NCI-H446 (cell line): ENCODE measurements at regions not wholly inside any gene's neighbourhood (a gene's known extent, or its start where the extent isn't known, plus 50 kb on each side); places are given as distances from the start of the nearest gene placed in this dataset.
"Not testable (repeated sequence)": the region's sequence is repeated elsewhere in the genome, so short reads cannot be mapped to it uniquely, and the experiment has no call there.

Source experiments
- DNase-seq, 2 experiments: peaks; one replicate each; lab custom pipeline; 2025; lab: John Stamatoyannopoulos, UW

DNA sequence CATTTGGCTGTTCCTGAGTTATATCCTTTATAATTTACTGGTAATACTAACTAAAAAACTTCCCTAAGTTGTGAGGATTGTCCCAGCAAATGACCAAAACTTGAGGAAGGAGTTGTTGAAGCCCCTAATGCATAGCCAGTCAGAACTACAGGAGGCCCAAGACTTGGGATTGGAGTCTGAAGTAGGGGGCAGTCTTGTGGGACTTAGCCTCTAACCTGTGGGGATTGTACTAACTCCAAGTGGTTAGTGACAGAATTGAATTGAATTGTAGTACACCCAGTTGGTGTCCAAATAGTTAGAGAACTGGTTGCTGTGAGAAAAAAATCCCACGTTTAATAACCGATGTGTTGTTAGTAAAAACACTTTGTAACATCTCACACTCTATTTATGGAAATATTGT, 1506.3 kb downstream of the ADGRL3 start:
- no peak for DNase-seq

DNA sequence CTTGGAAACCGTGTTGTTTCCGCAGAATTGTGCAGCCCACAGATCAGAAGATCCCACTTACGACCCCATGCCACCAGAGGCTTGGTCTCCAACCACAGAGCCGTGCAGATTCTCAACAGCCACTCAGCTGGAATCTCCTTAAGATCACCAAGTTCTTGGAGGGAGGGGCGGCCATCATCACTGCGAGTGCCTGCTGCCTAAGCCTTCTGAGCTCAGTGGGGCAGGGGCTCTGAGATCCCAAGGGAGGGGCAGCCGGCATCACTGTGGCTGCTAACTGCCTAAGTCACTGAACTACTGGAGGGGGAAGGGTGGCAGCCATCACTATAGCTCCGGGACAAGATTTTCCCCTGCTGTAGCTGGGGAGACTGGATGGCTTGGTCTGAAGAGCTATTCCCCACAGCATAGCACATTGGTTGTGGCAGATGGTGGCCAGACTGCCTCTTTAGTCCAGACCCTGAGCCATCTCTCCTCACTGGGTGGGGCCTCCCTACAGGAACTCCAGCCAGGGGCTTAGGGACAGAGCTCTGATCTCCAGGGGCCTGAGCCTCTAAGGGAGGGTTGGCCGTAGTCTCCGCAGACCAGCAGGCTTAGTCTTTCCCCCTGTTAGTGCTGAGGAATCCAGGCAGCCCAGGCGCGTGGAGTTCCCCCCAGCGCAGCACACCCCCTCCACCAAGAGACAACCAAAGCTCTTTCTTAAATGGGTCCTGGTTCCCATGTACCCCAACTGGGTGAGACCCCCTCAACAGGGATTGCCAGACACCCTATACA, 1483.9 kb downstream of the ADGRL3 start:
- no peak for DNase-seq

DNA sequence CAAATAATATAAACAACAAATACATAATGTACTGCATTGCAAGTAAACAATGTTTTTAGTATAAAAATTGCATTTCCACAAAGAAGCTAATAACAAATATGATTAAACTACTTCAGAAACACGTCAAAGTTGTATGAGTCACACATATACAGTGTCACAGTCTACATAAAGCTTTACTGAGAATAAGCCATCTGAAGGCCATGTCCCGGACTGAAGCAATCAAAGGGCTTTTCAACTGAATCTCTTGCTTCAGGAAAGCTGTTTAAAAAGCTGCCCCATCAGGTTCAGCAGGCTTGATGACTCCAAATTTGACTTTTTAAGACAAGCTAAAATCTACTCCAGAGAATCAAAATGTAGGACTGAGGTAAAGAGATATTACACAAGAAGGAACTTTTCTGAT, 1476.8 kb downstream of the ADGRL3 start:
- DNase-seq, result no peak

DNA sequence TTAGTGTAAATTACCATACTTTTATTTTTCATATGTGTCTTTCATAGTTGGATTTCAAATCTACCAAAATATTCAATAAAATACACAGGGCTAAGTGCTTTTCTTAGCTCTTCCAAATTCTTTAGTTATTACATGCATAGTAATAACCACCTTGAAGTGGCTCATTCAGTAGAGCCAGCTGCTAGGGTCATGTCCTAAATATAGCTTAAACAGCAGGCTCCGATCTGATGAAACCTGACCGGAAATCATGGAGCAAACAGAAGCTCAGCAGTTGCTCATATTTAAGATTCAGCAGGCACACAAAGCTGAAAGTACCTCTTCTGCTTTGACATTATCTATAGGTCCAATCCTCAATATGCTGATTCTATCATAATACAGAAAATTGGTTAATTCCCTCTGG, 1470.4 kb downstream of the ADGRL3 start:
- DNase-seq, result no peak

DNA sequence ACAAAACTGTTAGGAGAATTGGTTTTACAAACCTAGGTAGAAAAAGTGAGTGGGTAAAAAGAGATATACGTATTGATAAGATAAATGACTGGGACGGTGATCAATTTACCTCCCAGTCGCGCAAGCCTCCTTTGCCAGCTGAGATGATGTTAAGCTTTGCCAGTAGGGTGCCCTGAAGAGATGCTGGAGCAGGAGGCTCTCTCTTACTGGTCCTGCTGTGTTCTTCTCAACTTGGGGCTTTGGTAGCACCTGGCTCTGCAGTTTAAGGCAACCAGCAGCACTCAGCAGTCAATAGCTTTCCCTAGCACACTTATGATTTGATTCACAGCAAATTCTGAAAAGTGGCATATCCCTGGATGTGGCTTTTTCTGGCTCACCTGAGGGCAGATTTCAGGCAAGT, 1461.7 kb downstream of the ADGRL3 start:
- no peak for DNase-seq

DNA sequence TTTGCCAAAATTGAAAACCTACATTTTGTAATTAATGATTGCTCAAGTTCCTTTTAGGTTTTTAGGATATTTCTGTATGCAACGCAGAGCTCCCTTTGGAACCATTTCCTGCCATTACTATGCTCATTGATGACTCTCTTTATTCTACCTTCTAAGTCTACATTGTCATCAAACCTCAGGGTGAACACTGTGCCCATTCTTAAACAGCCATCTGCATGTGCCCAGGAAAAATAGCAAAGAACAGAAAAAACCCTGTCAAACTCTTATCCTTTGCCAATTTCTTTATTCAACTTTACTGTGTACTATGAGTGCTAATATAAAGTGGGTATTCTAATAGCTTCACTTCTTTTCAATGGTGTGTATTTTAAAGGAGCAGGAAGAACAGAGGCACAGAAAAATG, 1455.9 kb downstream of the ADGRL3 start:
- DNase-seq, result no peak

DNA sequence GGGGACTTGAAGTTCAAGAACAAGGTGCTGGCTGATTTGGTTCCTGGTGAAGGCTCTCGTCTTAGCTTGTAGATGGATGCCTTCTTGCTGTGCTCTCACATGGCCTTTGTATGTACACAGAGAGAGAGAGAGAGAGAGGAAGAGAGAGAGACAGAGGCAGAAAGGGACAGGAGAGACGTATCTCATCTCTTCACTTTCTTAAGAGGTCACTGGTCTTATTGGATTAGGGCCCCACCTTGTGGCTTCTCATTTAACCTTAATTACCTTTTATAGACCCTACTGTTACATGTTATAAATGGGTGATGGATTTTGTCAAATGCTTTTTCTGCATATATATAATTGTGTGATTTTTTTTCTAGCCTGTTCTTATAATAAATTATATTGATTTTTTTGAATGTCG, 1444.2 kb downstream of the ADGRL3 start:
- peak; percentile 9 to 57 for DNase-seq

DNA sequence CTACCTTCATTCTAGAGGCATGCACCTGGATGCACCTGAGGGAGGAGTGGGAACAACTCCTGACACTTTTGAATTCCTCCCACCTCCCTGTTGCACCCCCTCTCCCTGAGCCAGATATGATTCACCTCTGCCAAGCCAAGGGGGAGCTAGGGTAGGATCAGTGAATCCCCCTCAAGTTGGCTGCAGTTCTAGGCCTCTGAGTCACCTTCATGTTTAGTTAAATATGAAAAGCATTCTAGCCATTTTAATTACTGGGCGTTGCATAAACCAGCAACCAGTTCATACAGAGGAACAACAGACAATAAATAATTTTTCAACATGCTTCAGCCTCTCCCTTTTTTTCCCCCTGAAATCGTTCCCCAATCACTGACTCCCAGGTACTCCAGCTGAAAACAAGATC, 1440.2 kb downstream of the ADGRL3 start:
- DNase-seq, result no peak

DNA sequence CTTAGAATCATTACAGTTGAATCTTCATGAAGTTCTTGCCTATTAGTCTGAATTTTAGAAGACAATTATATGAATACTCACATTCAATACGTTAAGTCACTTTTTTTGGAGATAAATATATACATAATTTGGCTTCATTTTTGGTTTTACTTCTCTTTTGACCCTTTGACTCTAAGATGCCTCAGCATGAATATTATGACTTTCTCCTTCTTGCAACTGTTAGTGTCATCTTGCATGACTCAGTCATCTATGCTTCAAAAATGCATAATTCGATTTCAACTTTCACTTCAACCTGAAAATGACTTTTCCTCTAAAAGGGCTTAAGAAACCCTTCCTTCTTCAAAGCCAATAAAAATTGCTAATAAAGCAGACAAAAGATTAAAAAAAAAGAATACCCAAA, 1427.5 kb downstream of the ADGRL3 start:
- no peak for DNase-seq

DNA sequence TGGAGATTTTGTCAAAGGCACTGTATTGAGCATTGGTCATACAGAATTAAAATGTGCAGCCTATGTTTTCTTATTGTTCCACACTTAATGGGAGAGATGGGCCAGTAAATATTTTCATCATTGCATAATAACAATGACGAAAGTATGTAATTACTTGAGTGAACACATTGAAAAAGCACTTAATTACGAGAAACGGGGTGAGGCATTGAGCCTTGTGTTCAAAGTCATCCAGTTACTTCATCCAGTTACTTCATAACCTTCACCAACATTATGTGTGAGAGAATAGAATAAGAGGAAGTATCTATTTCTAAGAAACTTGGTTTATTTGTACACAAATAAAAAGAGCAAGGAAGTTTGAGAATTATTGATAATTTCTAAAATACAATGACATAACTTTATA, 1427.0 kb downstream of the ADGRL3 start:
- DNase-seq, result no peak

DNA sequence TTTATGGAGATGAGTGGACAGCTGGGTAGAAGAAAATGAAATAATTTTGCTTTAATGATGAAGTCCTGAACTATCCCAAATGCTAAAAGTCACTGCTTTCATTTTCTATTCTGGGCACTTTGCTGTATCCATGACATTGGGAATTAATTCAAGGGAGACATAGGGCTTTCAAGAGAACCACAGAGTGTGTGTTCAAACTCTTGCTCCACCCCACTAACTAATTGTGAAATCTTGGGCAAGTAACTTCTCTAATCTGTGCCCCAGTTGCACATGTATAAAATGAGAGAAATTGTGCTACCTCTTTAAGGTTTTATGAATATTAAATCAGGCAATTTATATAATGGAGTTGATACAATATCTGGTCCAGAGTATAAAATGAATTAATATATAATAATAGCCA, 1422.0 kb downstream of the ADGRL3 start:
- DNase-seq, result no peak

DNA sequence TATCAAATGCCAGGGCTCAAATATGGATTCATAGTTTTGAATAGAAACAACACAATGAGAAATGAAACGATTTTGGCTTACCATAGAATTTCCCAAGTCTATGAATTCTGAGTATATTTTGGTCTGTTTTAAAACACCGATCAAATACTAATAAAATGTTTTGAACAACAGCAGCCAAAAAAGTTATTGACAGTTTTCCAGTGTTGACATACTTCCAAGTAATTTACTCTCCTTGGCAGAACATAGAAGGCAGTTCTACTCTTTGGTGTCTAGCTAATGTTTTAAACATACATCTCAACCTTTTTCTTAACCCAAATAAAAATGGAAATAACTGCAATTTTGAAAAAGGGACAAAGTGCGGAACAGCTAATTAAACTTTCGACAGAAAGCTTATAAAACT, 1419.8 kb downstream of the ADGRL3 start:
- peak in 1 of 2 experiments; percentile 44 for DNase-seq

DNA sequence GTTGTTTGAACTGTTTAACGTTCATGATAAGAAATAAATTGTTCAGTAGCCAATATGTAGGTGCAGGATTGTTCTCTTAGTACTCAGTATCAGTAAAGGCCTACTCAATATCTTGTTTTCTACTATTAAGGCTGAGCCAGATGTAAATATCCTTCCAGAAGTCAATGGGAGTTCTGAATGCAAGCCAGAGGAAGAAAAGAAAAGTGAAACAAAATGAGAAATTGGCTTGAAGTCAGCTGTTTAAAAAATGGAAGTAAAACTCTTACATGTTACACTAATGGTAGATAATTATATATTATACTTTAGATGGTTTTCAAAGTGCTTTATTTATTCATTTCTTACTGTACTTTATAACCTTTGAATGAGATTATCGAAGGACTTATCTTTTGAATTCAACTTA, 1417.9 kb downstream of the ADGRL3 start:
- no peak for DNase-seq

DNA sequence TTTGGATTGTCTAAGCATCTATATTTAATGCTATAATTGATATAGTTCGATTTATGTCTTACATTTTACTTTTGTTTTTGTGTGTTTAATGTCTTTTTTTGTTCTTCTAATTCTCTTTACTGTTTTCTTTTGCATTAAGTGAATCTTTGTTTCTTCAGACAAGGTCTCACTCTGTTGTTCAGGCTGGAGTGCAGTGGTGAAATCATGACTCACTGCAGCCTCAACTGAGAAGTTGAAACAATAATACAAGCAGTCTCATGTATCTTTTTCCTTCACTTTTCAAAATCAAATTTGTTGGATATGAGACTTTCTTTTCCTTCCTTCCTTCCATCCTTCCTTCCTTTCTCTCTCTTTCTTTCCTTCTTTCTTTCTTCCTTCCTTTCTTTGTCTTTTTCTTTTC, 1401.6 kb downstream of the ADGRL3 start:
- no peak for DNase-seq

DNA sequence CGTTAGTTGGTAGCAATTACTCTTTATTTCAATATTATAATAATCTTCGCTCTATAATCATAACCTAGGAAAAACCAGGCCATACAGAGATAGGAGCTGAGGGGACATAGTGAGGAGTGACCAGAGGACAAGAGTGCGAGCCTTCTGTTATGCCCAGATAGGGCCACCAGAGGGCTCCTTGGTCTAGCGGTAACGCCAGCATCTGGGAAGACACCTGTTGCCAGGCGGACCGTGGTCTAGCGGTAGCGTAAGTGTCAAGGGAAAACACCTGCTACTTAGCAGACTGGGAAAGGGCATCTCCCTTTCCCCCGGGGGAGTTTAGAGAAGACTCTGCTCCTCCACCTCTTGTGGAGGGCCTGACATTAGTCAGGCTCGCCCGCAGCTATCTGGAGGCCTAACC, 1395.1 kb downstream of the ADGRL3 start:
- DNase-seq, result not testable (repeated sequence)

DNA sequence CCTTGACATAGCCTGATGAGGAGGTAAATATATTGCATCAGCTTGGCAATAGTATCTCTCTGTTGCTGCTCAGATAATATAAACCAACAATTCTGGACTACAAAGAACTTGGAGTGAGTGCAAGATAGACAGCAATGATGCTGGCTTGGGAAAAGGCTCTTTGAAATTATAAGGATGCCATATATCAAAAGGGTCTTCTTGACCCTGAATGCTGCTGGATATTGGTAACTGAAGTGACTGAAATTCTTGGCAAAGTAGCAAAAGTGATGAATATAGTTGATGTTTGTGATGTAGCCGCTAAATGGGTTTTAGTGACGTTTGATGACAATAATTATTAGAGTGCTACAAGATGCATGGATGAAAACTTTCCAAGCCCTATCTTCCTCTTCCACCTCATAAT, 1391.6 kb downstream of the ADGRL3 start:
- DNase-seq, result no peak

DNA sequence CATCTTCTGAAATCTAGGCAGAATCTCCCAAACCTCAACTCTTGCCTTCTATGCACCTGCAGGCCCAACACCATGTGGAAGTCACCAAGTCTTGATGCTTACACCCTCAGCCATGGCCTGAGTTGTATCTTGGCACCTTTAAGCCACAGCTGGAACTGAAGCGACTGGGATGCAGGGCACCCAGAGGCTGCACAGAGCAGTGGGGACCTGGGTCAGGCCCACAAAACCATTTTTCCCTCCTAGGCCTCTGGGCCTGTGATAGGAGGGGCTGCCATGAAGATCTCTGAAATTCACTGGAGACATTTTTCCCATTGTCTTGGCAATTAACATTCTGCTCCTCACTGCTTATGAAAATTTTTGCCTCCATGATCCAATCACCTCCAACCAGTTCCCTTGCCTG, 1388.5 kb downstream of the ADGRL3 start:
- no peak for DNase-seq

DNA sequence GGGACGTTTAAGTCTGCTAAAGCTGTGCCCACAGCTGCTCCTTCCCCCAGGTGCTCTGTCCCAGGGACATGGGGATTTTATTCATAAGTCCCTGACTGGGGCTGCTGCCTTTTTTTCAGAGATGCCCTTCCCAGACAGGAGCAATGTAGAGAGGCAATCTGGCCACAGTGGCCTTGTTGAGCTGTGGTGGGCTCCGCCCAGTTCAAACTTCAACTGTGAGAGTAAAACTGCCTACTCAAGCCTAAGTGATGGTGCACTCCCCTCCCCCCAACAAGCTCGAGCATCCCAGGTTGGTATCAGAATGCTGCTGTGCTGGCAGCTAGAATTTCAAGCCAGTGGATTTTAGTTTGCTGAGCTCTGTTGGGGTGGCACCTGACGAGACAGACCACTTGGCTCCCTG, 1371.4 kb downstream of the ADGRL3 start:
- DNase-seq, result no peak

DNA sequence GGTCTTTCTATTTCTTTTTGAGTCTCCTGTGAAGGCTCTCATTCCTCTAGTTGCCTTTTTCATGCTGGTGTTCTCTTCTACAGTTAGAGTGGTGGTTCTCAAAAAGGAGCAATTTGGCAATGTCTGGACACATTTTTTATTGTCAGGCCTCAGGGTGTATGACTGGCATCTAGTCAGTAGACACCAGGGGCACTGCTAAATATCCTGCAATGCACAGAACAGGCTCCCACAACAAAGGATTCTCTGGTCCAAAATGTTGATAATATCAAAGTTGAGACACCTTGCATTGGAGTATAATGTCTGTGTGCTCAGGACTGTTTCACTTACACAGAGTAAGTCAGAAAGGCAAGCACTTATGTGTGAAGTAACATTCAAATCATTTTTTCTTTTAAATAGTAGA, 1360.7 kb downstream of the ADGRL3 start:
- no peak for DNase-seq

DNA sequence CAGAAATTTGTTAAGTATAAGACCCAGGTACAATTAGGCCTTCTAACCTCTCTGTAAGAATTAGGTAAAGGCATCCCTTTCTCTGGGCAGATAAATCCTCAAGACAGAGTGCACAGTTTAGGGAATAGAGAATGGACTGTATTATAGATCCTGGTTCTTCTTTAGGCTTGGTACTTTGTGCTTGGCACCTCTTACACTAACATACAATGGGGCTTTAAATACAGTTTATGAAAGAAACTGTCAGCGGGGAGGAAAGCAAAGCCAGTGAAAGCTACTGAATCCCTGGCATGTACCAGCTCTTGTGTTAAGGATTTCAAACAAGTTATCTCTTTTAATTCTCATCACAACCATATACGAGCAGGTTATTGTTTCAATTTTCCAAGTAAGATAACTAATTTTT, 1350.0 kb downstream of the ADGRL3 start:
- no peak for DNase-seq

DNA sequence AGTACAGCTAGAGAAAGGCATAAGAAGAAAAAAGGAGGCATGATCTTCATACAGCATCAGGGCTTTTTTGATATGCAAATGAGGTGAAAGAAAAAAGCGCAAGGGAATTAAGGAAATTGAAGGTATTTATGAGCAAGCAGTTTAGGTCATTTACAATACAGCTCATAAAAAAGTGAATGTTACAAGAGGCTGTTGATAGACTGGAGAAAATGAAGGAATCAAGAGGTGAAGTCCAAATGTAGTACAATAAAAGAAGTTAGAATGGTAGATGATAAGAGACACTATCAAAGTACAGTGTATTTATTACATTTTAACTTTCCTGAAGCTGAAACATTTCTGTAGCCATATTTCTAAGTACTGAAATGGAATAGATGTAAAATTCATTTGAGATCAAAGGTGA, 1349.5 kb downstream of the ADGRL3 start:
- no peak for DNase-seq

DNA sequence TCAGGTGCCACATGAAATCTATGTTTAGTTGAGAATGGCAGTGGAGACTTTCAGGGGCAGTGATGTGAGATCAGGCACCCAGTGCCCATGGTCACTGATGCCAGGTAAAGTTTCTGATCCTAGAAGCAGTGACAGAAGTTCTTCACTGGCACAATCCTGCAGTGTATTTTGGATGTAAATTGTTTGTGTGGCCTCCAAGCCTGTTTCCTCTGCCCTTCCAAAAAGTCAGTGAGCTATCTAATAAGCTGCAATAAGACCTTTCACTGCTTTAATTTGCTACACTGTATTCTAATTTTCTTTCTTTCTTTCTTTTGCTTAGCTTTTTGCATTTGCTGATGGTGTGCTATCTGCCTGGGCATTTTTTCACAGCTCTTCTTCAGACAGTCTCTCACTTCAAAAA, 1348.6 kb downstream of the ADGRL3 start:
- DNase-seq, result no peak

DNA sequence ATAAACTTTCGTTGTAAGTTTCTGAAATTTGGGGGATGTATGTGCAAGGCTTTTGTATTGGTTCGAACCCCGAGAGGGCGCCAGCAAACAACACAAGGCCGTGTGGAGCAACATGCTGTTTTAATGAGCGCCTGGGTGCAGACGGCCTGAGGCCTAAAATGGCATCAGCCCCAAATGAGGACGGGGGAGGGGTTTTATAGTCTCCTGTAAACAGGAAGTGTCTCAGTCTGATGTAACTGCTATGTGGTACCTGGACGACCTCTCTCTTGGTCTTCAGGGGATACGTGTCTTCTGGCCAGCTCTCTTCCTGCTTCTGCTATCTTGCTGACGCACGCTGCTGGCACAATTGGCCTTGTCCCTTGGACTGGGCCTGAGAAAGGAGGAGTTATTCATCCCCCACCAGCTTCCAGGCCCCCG, 1348.0 kb downstream of the ADGRL3 start:
- DNase-seq, result no peak

DNA sequence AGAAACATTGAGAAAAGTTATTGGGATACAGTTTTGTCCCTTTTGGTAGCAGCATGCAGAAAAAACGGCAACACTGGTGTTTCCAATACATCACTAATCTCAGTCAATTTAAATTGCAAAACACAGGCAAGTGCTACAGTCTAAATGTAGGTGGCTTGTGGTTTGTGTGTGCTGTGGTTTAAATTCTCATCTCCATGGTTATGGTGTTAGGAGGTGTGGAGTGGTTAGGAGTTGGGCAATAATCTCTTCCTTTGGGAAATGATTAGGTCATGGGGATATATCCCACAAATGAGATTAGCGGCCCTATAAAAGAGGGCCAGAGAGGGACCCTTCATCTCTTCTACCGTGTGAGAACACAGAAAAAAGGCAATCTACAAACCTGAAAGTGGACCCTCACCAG, 1344.3 kb downstream of the ADGRL3 start:
- DNase-seq, result no peak

DNA sequence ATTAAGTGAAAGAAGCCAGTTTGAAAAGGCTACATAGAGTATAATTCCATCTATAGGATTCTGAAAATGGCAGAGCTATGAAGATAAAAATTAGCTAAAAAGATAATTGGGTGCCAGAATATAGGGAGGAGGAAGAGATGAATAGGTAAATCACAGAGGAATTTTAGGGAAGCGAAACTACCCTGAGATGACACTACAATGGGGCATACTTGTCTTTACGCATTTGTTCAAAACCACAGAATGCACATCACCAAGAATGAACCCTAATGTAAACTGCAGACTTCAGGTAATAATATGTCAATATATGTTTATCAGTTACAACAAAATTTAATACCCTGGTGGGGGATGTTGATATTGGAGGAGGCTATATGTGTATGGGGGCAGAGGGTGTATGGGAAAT, 1342.9 kb downstream of the ADGRL3 start:
- no peak for DNase-seq
